ENCODE measurements at regions not wholly inside any gene's neighbourhood (a gene's known extent, or its start where the extent isn't known, plus 50 kb on each side); places are given as distances from the start of the nearest gene placed in this dataset.
"Not testable (repeated sequence)": the region's sequence is repeated elsewhere in the genome, so short reads cannot be mapped to it uniquely, and the experiment has no call there.

- TF ChIP-seq CTCF (conservative IDR thresholded peaks at IDR 0.05); EZH2 (IDR thresholded peaks at IDR 0.05; ENCODE audit: low read depth): not testable (repeated sequence)
Measured at GRCh38 chr9:67179185-67179584, 186.8 kb upstream of the SPATA31A3 start.
